Mucosa of stomach (tissue), 1 donor: ENCODE measurements at regions not wholly inside any gene's neighbourhood (a gene's known extent, or its start where the extent isn't known, plus 50 kb on each side); places are given as distances from the start of the nearest gene placed in this dataset.
"Not testable (repeated sequence)": the region's sequence is repeated elsewhere in the genome, so short reads cannot be mapped to it uniquely, and the experiment has no call there.

ENCODE experiments used
- H3K27me3 ChIP-seq: one replicate; pipeline ENCODE4 v1.7.0; 2013; ENCODE audit warnings: mild to moderate bottlenecking, low read length; ENCODE audit not compliant: control insufficient read depth, insufficient read depth
- H3K36me3 ChIP-seq: one replicate; pipeline ENCODE4 v1.7.0; 2013; ENCODE audit warnings: low read length; ENCODE audit not compliant: control insufficient read depth, insufficient read depth
- H3K4me1 ChIP-seq: one replicate; pipeline ENCODE4 v1.7.0; 2013; ENCODE audit warnings: mild to moderate bottlenecking, low read length; ENCODE audit not compliant: control insufficient read depth, insufficient read depth
- H3K4me3 ChIP-seq: one replicate; pipeline ENCODE4 v1.7.0; 2013; ENCODE audit warnings: low read length
- H3K9ac ChIP-seq: one replicate; pipeline ENCODE4 v1.7.0; 2013; ENCODE audit warnings: mild to moderate bottlenecking, low read length, moderate library complexity
- H3K9me3 ChIP-seq: one replicate; pipeline ENCODE4 v1.7.0; 2013; ENCODE audit warnings: mild to moderate bottlenecking, low read length, moderate library complexity; ENCODE audit not compliant: control insufficient read depth
- donor health status: Pancreatic carcinoma.

- no peak overlapping the region for H3K9ac ChIP-seq
- H3K4me1 ChIP-seq = no peaks in the 10 kb centered on the region
- H3K27me3 ChIP-seq = no peaks in the 10 kb centered on the region
- no peaks in the 10 kb centered on the region for H3K9me3 ChIP-seq
- H3K36me3 ChIP-seq = no peaks in the 10 kb centered on the region
- no peak overlapping the region for H3K4me3 ChIP-seq
These were observed 133.6 kb upstream of the IER5L start for GRCh38 chr9:129311643-129312042.

GRCh38 chr9:129310666-129311350 lies 132.7 kb upstream of the IER5L start:
- no peak overlapping the region for H3K4me3 ChIP-seq
- H3K27me3 ChIP-seq = no peaks in the 10 kb centered on the region
- no peaks in the 10 kb centered on the region for H3K9me3 ChIP-seq
- H3K36me3 ChIP-seq = no peaks in the 10 kb centered on the region
- H3K4me1 ChIP-seq = no peaks in the 10 kb centered on the region
- H3K9ac ChIP-seq = no peak overlapping the region

- H3K9ac ChIP-seq = no peak overlapping the region
- H3K27me3 ChIP-seq = no peaks in the 10 kb centered on the region
- H3K4me1 ChIP-seq = no peaks in the 10 kb centered on the region
- H3K36me3 ChIP-seq = no peaks in the 10 kb centered on the region
- no peaks in the 10 kb centered on the region for H3K9me3 ChIP-seq
- H3K4me3 ChIP-seq = no peak overlapping the region
These were observed 131.8 kb upstream of the IER5L start for GRCh38 chr9:129309906-129310305.

DNA sequence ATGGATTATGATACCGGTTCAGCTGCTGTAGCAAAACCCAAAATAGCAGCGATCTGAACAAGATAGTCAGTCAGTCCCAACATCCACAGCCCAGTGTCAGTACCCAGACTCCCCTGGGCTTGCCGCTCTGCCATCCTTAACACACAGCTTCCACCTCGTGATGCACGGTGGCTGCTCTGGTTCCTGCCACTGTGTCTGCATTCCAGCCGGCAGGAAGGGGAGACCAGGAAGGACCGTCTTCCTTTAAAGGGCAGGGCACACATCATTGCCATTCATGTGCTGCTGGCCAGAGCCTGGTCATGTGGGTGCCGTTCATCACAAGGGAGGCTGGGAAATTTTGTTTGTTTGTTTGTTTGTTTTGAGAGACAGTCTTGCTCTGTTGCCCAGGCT lies 131.0 kb upstream of the IER5L start:
- H3K4me1 ChIP-seq = no peaks in the 10 kb centered on the region
- H3K4me3 ChIP-seq = no peak overlapping the region

DNA sequence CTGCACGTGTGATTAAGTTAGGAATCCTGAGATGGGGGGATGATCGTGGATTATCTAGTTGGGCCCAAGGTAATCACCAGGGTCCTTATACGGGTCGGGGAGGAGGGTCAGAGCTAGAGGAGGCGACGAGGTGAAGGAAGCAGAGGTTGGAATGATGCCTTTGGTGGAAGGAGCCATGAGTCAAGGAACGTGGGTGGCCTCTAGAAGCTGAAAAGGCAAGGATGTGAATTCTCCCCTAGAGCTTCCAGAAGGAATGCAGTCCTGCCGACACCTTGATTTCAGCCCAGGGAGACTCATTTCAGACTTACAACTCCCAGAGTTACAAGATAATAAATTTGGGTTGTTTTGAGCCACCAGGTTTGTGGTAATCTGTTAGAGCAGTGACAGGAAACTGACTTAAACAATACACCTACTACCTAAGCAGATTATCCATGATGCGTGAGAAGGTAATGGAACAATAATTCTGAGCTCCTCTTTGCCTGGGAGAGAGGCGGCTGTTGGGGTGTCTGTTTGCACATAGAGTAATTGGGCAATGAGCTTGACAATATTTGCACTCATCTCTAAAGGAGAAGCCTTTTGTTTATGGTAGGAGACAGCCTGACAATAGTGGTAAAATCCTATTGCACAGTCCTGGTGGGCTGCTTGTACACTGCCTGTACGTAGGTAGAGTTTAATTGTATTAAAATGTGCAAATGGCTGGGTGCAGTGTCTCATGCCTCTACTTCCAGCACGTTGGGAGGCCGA lies 129.3 kb upstream of the IER5L start:
- H3K27me3 ChIP-seq = no peaks in the 10 kb centered on the region
- H3K4me1 ChIP-seq = no peaks in the 10 kb centered on the region
- H3K36me3 ChIP-seq = no peaks in the 10 kb centered on the region
- no peak overlapping the region for H3K9ac ChIP-seq
- H3K4me3 ChIP-seq = no peak overlapping the region
- H3K9me3 ChIP-seq = no peaks in the 10 kb centered on the region

More for the DNA sequence above, 131.0 kb upstream of the IER5L start:
- H3K36me3 ChIP-seq = no peaks in the 10 kb centered on the region
- no peaks in the 10 kb centered on the region for H3K9me3 ChIP-seq
- no peak overlapping the region for H3K9ac ChIP-seq
- H3K27me3 ChIP-seq = no peaks in the 10 kb centered on the region

DNA sequence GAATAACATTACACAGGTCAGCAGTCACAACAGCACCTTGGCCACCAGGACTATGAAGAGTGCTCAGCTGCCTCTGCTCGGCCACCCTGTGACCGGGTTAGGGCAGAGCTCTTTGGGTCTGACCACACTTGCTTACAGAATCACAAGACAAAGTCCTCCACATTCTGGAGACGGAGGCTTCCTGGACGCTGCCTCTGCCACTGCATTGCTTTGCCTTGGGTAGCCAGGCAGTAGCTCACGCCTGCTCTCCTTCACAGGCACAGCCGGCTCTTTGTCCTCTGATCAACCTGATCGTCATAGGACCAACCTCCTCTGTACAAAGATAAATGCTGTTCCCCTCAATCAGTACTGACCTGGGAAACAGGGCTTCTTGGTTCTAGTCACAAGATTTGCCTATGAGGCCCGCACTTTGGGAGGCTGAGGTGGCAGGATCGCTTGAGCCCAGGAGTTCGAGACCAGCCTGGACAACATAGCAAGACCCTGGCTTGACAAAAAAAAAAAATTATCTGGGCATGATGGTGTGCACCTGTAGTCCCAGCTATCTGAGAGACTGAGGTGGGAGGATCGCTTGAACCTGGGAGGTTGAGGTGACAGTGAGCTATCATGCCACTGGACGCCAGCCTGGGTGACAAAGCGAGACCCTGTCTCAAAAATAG lies 128.4 kb upstream of the IER5L start:
- Histone ChIP-seq H3K9ac (no peak overlapping the region), H3K9me3 (no peaks in the 10 kb centered on the region), H3K4me1 (no peaks in the 10 kb centered on the region), H3K4me3 (no peak overlapping the region), H3K36me3 (no peaks in the 10 kb centered on the region), H3K27me3 (no peaks in the 10 kb centered on the region)

- Histone ChIP-seq H3K4me3 (no peak overlapping the region), H3K9ac (no peak overlapping the region), H3K36me3 (no peaks in the 10 kb centered on the region), H3K9me3 (no peaks in the 10 kb centered on the region), H3K27me3 (no peaks in the 10 kb centered on the region), H3K4me1 (no peaks in the 10 kb centered on the region)
These were observed 127.2 kb upstream of the IER5L start for GRCh38 chr9:129305246-129305645.

GRCh38 chr9:129301941-129302340 lies 123.9 kb upstream of the IER5L start:
- Histone ChIP-seq H3K9ac (no peak overlapping the region), H3K36me3 (no peaks in the 10 kb centered on the region), H3K27me3 (no peaks in the 10 kb centered on the region), H3K4me3 (no peak overlapping the region), H3K9me3 (no peaks in the 10 kb centered on the region), H3K4me1 (no peaks in the 10 kb centered on the region)

DNA sequence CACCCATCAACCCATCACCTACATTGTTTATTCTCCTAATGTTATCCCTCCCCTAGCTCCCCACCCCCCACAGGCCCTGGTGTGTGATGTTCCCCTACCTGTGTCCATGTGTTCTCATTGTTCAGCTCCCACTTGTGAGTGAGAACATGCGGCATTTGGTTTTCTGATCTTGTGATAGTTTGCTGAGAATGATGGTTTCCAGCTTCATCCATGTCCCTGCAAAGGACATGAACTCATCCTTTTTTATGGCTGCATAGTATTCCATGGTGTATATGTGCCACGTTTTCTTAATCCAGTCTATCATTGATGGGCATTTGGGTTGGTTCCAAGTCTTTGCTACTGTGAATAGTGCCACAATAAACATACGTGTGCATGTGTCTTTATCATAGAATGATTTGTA lies 118.1 kb upstream of the IER5L start:
- not testable (repeated sequence) for H3K9ac ChIP-seq, H3K27me3 ChIP-seq, H3K4me1 ChIP-seq, H3K36me3 ChIP-seq, H3K9me3 ChIP-seq, H3K4me3 ChIP-seq

DNA sequence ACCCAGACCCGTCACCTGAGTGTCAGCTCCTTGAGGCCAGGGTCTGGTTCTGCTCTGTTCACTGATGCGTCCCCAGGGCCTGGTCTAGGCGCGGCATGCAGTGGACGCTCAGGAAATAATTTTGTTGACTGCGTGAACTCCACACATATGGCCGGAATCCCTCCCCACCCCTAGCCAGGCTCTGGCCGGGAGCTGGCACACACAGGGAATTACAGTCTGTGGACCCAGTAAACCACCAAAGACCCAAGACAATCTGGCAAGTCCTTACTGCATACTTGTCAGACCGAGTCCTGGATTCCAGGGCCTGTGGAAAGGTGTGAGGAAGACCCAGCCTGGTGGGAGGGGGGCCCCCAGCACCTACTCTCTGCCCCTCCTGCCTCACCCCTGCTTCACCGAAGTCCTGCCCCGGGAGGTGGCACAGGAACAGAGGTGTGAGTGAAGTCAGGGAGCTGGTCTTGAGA lies 113.0 kb upstream of the IER5L start:
- Histone ChIP-seq H3K36me3 (no peaks in the 10 kb centered on the region), H3K4me3 (no peak overlapping the region), H3K9me3 (no peaks in the 10 kb centered on the region), H3K27me3 (no peaks in the 10 kb centered on the region), H3K9ac (no peak overlapping the region), H3K4me1 (no peaks in the 10 kb centered on the region)

- no peaks in the 10 kb centered on the region for H3K9me3 ChIP-seq
- no peaks in the 10 kb centered on the region for H3K36me3 ChIP-seq
- no peak overlapping the region for H3K4me3 ChIP-seq
- no peak overlapping the region for H3K9ac ChIP-seq
- no peaks in the 10 kb centered on the region for H3K4me1 ChIP-seq
- H3K27me3 ChIP-seq = no peaks in the 10 kb centered on the region
These were observed 112.5 kb upstream of the IER5L start for GRCh38 chr9:129290606-129291005.

DNA sequence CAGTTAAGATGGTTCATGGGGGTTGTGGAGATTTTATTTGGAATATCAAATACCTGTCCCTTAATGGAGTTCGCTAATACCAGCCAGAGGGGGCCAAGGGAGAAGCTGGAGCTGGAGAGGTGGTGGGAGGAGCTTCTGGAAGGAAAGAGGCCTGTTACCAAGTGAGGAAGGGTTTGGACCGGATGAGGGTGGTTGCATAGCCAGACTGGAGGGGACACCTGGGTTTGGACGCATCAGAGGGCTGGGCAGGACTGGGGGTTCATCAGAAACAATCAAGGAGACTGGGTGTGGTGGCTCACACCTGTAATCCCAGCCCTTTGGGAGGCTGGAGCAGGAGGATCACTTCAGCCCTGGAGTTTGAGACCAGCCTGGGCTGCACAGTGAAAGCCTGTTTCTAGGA lies 111.8 kb upstream of the IER5L start:
- no peaks in the 10 kb centered on the region for H3K36me3 ChIP-seq
- H3K27me3 ChIP-seq = no peaks in the 10 kb centered on the region
- no peak overlapping the region for H3K9ac ChIP-seq
- no peak overlapping the region for H3K4me3 ChIP-seq
- H3K4me1 ChIP-seq = no peaks in the 10 kb centered on the region
- no peaks in the 10 kb centered on the region for H3K9me3 ChIP-seq
